HFFc6 (cell line): ENCODE measurements at regions not wholly inside any gene's neighbourhood (a gene's known extent, or its start where the extent isn't known, plus 50 kb on each side); places are given as distances from the start of the nearest gene placed in this dataset.

Experiments used
- DNase-seq: peaks from one replicate; pipeline ENCODE4 v3.0.0-alpha.2; 2018
- H3K27ac Mint-ChIP-seq: 2 replicates; pipeline ENCODE4 v1.8.0; 2020; ENCODE audit warnings: mild to moderate bottlenecking, mixed read lengths
- H3K27me3 Mint-ChIP-seq: 2 replicates; pipeline ENCODE4 v1.8.0; 2021; ENCODE audit warnings: mild to moderate bottlenecking, moderate library complexity, mixed read lengths; ENCODE audit not compliant: insufficient read depth
- H3K36me3 Mint-ChIP-seq: 2 replicates; pipeline ENCODE4 v1.8.0; 2021; ENCODE audit warnings: low read depth, mixed read lengths
- H3K4me1 Mint-ChIP-seq: 2 replicates; pipeline ENCODE4 v1.8.0; 2020; ENCODE audit warnings: low read depth, mixed read lengths
- H3K4me3 Mint-ChIP-seq: 2 replicates; pipeline ENCODE4 v1.8.0; 2020; ENCODE audit warnings: mild to moderate bottlenecking, moderate library complexity, mixed read lengths
- H3K9me3 Mint-ChIP-seq: 2 replicates; pipeline ENCODE4 v1.8.0; 2020; ENCODE audit warnings: mild to moderate bottlenecking, mixed read lengths
- TF ChIP-seq, protein P1 (sequence below): fragments of 200-600 bp; sonication (generic); IDR thresholded peaks from 2 replicates; pipeline ENCODE4 v1.5.0; 2021; ENCODE audit warnings: antibody characterized with exemption, mild to moderate bottlenecking

DNA sequence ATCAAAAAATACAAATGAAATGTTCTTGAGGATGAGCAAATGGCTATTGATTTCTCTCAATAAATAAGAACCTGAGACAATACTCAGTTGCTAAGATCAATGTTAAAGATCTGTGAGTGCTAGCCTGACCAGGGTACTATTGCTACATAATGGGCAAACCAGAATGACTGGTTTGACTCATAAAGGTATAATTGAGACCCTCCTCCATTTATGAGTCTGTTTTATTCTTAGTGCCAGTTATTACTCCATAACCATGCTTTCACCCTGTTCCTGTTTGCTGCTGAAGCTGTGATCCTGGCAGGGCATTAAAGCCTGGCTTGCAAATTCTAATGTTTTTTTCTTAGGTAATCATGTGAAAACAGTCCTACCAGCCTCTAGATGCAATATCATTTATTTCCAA lies 56.6 kb upstream of the PPM1B start:
- H3K36me3 Mint-ChIP-seq: no peaks in the 10 kb centered on the region
- DNase-seq: no peak
- no peaks in the 10 kb centered on the region for H3K9me3 Mint-ChIP-seq
- peaks cover 5% of the 10 kb centered on the region for H3K27me3 Mint-ChIP-seq
- no peaks in the 10 kb centered on the region for H3K4me1 Mint-ChIP-seq
- H3K27ac Mint-ChIP-seq: no peak overlapping the region
- no peak overlapping the region for H3K4me3 Mint-ChIP-seq
- TF ChIP-seq, protein P1, sequence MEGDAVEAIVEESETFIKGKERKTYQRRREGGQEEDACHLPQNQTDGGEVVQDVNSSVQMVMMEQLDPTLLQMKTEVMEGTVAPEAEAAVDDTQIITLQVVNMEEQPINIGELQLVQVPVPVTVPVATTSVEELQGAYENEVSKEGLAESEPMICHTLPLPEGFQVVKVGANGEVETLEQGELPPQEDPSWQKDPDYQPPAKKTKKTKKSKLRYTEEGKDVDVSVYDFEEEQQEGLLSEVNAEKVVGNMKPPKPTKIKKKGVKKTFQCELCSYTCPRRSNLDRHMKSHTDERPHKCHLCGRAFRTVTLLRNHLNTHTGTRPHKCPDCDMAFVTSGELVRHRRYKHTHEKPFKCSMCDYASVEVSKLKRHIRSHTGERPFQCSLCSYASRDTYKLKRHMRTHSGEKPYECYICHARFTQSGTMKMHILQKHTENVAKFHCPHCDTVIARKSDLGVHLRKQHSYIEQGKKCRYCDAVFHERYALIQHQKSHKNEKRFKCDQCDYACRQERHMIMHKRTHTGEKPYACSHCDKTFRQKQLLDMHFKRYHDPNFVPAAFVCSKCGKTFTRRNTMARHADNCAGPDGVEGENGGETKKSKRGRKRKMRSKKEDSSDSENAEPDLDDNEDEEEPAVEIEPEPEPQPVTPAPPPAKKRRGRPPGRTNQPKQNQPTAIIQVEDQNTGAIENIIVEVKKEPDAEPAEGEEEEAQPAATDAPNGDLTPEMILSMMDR: no peak

DNA sequence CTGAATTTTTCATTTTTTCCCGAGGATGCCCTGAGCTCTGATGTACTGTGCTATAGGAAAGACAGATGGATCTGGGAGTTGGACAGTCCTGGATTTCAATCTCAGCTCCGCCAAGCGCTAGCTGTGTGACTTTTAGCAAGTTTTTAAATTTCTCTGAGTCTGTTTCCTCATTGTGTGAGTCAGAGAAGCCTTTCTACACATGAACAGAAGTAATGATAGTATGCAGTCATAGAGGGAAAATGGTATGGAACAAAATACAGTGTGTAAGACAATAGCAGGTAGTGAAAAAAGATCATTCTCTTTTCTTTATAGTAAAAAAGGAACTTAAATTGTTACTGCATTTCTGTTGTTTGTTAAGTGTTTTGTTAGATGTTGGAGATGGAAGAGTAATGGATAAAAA lies 52.4 kb upstream of the PPM1B start:
- Mint-ChIP-seq H3K36me3 (no peaks in the 10 kb centered on the region), H3K4me3 (no peak overlapping the region), H3K4me1 (peaks cover 18% of the 10 kb centered on the region), H3K9me3 (no peaks in the 10 kb centered on the region), H3K27ac (no peak overlapping the region), H3K27me3 (peaks cover 5% of the 10 kb centered on the region)
- no peak for DNase-seq
- TF ChIP-seq, protein P1: no peak

GRCh38 chr2:44118257-44118656 lies 50.4 kb upstream of the PPM1B start:
- H3K36me3 Mint-ChIP-seq: no peaks in the 10 kb centered on the region
- peaks cover 27% of the 10 kb centered on the region for H3K4me1 Mint-ChIP-seq
- no peak overlapping the region for H3K27ac Mint-ChIP-seq
- peaks cover 5% of the 10 kb centered on the region for H3K27me3 Mint-ChIP-seq
- H3K4me3 Mint-ChIP-seq: no peak overlapping the region
- DNase-seq: peak; percentile 41
- H3K9me3 Mint-ChIP-seq: no peaks in the 10 kb centered on the region
- TF ChIP-seq, protein P1: no peak
